ENCODE measurements at regions not wholly inside any gene's neighbourhood (a gene's known extent, or its start where the extent isn't known, plus 50 kb on each side); places are given as distances from the start of the nearest gene placed in this dataset.

DNA sequence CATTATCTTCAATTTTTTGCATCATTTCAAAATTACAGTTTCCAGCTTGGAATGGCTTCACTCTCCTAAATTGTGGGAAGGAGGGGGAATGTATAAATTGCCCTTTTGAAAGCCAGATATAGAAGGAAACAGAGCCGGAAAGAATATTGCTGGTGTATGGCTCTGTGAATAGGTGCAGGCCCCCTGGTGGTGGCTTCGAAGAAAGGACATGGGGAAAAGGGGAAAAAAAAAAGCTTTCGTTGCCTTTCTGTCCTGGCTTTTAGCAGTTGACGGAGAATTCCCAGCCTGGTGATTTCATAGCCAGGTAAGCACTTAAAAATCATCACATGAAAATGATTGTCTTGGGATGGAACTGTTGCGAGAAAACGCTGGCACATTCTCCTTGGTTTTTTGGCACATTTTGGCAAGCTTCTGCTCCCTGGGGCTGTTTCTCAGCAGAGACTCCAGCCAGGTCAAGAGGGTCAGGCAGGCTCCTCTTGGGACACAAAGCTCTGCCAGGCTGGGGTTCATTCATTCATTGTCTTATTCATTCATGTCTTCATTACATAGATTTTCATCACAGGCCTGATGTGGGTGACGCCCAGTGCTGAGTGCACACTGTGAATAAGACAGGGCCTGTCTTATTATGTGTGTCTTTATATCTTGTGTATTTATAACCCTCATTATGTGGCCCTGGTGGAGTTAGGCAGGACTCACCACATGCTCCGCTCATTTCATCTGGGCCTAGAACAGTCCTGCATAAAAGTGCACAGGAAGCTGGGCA, 300.0 kb upstream of the TPM1 start:
- peak; percentile 76 for DNase-seq (ENCODE audit: low read depth, low spot score)

DNA sequence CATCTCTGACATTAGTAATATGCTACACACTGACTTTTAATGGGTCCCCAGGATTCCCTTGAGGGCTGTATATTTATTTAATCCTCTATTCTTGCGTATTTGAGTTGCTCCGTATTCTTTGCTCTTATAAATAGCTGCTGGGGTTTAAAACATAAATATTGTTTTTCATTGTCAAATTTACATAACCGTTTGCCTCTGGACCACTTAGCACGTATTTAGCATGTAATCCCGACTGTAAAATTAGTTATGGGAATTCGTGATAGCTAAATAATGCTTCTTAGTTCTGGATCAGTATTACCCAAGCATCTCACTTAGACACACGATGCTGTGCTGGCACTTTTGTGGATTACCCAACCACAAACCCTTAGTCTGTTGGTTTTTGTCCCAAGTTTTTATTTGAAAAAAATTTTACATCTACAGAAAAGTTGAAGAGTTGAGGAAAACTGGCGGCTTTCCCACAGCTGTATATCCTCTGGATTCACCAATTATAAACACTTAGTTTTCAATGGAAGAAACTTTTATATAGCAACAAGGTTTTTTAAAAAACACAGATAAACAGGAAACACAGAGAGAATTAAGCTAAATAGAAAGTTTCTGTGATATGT, 296.8 kb upstream of the TPM1 start:
- no peak for DNase-seq (ENCODE audit: low read depth, low spot score)

- peak; percentile 32 for DNase-seq (ENCODE audit: low read depth, low spot score)
Observed at GRCh38 chr15:62748196-62748595, 294.4 kb upstream of the TPM1 start.

DNA sequence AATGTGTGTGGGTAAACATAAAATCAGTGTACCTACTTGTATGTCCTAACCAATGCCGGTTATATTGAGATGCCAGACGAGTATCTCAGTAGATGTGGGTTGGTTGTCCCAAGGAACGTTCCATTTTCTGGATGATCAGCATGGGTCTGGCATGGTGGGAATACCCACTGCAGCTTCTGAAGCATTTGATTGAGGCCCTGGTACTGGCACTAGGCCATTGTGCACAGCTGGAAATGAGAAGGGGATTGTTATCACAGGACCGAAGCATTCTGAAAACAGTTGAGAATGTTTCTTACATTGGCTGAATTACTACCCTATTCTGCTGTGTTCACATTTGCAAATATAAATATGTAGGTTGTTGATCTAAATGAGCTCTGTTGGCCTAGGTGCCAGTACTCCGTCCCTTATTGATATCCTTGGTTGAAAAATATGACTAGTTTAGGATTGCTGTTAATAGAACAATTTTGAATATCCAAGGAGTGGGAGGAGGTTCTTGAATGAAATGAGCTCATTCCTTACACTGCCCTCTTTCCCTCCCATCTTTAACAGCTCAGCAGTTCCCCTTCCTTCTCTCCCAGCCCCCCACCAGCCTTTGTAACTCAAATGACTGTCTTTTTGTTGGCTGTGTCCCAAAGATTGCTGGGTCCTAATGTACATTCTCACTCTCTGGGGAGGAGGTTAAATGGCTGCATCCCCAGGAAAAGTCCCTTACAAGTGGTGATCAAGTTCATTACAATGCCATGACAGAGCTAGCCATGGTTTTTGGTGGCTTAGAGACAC, 293.3 kb upstream of the TPM1 start:
- DNase-seq (ENCODE audit: low read depth, low spot score) = no peak

GRCh38 chr15:62750471-62750870, 292.1 kb upstream of the TPM1 start:
- DNase-seq (ENCODE audit: low read depth, low spot score) = no peak

- DNase-seq (ENCODE audit: low read depth, low spot score) = no peak
Observed at GRCh38 chr15:62752657-62753517, 289.7 kb upstream of the TPM1 start.

DNA sequence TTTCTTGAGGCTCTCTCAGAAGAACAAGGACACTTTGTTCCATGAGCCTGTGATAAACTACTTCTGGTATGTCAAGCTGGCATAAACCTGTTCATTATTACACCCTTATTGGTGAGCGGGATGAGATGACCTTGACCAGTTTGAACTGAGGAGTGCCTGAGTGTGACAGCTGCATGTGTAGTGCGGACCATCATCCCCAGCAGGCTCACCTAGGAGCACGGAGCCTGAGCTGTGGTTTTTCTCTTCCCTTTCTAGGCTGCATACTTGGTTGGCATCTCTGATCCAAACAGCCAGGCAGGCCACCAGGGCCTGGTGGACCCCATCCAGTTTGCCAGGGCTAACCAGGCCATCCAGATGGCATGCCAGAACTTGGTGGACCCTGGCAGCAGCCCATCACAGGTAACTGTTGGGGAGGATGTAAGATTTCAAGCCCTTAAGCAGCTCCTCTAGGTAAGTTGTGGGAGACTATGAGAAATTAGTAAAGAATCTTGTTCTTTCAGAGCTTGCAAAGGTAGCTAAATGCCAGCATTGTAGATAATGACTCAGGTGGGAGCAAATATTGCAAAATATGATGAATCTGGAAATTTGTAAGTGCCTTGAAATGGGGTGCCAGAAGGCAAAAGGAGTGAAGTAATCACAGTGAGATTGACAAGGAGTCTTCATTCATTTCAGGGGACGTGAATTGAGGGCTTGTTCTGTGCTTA, 288.9 kb upstream of the TPM1 start:
- DNase-seq (ENCODE audit: low read depth, low spot score) = no peak

DNA sequence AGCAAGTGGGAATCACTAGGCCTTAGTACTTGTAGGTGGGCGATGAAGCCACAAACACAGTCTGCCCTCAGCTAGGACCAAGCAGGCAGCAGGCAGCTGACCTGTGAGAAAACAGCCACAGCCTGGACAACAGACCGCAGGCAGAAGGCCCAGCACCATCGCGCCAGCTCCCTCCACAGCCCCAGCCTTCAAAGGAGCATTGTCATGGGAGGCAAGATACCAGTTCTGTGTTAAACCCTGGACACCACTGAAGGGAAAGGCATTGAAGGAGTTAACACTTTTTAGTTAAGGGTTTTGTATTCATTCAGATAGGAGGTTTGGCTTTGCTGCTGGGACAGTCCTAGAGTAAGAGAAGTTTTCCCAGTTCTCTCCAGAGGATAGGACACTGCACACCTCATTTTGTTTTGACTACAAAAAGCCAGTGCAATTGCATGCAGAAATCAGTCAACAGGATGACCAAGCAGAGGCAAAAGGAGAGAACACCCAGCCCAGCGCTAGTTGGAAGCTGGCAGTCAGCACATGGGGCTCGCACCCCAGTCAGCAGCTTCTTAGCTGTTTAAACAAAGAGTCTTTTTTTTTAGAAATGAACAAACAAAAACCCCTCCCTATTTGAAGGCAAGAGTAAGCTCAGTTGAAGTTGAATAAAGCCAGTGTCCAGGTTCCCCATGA, 286.1 kb upstream of the TPM1 start:
- no peak for DNase-seq (ENCODE audit: low read depth, low spot score)

DNA sequence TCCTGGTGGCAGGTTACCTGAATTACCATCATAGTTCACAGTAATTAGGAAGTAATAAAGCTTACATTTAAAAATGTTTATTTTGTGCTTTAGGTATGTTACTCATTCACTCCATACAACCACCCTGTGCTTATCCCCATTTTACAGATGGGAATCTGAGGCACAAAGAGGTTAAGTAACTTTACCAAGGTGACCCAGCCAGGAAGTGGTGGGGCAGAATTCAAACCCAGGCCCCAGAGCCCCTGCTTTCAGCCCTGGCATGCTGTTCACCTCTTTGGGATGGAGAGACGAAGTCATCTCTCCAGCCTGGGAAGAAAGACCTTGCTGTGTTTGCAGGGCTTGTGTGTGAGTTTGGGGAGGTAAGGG, 285.6 kb upstream of the TPM1 start:
- DNase-seq (ENCODE audit: low read depth, low spot score) = no peak

DNA sequence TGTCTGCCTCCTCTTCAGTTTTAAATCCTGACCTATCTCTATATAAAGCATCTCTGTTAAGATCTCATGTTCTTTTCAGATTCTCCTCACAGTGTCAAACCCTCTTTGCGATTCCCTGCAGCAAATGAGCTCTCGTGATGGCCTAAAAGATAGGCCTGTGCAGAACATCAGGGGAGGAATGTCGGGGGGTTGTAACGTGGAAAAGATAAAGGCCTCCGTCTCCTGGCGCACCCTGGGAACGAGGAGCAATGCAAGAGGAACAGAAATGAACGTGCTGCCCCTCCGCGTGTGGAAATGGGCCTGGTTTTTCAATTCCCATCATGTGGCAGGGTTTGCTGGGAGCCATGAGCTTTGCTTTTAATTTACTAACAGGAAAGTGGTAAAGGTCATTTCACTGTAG, 285.0 kb upstream of the TPM1 start:
- no peak for DNase-seq (ENCODE audit: low read depth, low spot score)

DNA sequence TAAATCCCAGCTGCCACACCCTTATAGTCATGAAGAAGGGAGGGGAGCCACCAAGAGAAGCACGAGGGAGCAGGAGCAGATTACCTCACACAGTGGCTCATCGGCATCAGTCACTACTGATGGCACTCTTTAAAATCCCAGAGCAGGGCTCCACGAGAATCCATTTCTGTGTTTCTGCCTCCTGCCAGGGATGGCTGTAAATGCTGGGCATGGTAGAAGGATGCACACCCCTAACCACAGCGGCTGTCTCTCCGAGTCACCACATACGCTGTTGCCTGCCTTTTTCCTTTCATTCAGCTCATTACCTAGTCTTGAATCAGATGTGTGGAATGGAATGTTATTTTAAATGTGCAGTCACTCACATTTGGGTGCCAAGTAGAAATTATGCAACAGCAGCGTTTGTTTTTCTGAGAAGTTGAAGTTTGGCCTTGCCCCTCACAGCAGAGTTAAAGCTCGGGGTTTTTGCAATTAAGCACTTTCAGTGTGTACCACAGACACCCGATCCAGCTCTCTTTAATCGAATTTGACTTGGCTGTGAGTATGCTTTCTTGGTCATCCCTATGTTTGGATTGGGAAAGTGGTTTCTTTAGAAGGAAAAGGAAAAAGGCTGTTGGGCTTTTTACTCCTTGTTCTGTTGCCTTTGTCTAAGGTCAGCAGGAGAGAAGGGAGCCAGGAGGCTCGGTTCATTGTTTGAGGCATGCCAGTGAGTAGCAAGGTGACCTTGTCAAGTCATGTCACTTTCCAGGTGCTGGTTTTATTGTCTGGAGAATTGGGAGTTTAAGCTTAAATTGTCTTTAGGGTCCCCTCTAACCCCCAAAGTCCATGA, 284.2 kb upstream of the TPM1 start:
- DNase-seq (ENCODE audit: low read depth, low spot score) = peak; percentile 47

- DNase-seq (ENCODE audit: low read depth, low spot score) = no peak
Observed at GRCh38 chr15:62758952-62759349, 283.6 kb upstream of the TPM1 start.

- no peak for DNase-seq (ENCODE audit: low read depth, low spot score)
Observed at GRCh38 chr15:62760538-62760937, 282.0 kb upstream of the TPM1 start.

GRCh38 chr15:62765916-62766315, 276.6 kb upstream of the TPM1 start:
- no peak for DNase-seq (ENCODE audit: low read depth, low spot score)

- no peak for DNase-seq (ENCODE audit: low read depth, low spot score)
Observed at GRCh38 chr15:62766599-62766998, 275.9 kb upstream of the TPM1 start.

DNA sequence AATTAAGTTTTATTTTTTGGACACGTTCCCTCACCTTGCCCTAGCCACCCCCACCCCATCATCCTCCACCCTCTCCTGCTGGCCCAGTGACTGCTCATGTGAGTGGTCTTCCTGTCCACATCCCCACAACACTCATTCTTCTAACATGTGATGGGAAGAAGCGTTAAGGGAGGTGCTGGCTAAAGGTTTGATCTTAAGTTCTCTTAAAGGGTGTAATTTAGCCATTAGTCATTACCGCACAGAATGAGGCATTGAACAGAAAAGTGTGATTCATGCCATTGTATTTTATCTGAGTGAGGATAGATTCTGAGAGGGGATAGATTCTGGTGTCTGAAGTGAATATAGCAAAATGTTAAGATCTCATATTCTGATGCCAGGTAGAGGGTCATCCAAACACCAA, 272.9 kb upstream of the TPM1 start:
- DNase-seq (ENCODE audit: low read depth, low spot score) = no peak

DNA sequence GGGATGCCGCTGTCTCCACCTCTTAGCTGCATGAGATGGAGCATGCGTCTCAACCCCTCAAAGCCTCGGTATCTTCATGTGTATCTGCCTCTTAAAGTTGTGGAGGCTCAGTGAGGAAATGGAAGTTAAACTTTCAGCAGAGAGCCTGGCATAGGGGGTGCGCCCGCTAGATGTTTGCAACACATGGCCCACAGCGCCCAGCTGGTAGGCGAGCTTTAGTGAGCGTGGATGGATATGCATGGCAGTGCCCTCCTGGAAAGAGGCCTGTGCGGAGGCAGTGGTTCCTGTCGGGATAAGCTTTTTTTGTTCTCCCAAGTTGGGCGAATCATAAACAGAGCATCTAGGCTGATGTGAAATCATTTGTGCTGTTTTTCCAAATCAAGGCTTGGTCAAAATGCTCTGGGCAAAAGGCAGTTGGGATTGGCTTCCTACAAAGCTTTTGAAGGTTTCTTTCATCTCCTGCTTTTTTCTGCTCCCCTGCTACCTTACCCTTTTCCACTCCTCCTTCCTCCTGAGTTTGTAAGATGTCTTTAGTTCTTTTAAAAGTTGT, 272.4 kb upstream of the TPM1 start:
- no peak for DNase-seq (ENCODE audit: low read depth, low spot score)

DNA sequence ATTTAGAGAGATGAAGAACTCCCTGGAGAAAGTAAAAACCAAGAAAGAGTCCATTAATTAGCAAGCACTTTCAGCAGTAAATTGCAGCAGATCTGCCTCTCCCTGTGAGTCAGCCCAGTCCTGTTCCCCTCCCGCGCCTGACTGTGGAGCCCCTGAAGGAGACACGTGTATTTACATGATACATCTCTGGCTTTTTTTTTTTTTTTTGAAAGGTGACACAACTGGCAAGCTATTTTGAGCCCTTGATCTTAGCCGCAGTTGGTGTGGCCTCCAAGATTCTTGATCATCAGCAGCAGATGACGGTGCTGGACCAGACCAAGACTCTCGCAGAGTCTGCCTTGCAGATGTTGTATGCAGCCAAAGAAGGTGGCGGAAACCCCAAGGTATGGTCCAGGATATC, 271.8 kb upstream of the TPM1 start:
- peak; percentile 46 for DNase-seq (ENCODE audit: low read depth, low spot score)

GRCh38 chr15:62771234-62771633, 271.3 kb upstream of the TPM1 start:
- DNase-seq (ENCODE audit: low read depth, low spot score) = no peak
